H9 (cell line): ENCODE measurements at regions not wholly inside any gene's neighbourhood (a gene's known extent, or its start where the extent isn't known, plus 50 kb on each side); places are given as distances from the start of the nearest gene placed in this dataset.
"Not testable (repeated sequence)": the region's sequence is repeated elsewhere in the genome, so short reads cannot be mapped to it uniquely, and the experiment has no call there.

Source experiments
- DNase-seq: peaks from one replicate; pipeline ENCODE4 v3.0.0-alpha.2; 2017
- H2AFZ ChIP-seq: one replicate; pipeline ENCODE4 v1.6.1; 2013; ENCODE audit warnings: mild to moderate bottlenecking, low read length, control low read depth, moderate library complexity
- H2AK5ac ChIP-seq: 2 replicates; pipeline ENCODE4 v1.6.1; 2013; ENCODE audit warnings: low read length, control low read depth, mixed read lengths; ENCODE audit not compliant: insufficient read length
- H2BK120ac ChIP-seq: one replicate; pipeline ENCODE4 v1.6.1; 2013; ENCODE audit warnings: low read depth, mild to moderate bottlenecking, low read length, control low read depth, inconsistent platforms; ENCODE audit not compliant: poor library complexity, severe bottlenecking
- H2BK12ac ChIP-seq: 2 replicates; pipeline ENCODE4 v1.6.1; 2013; ENCODE audit warnings: low read length, control low read depth, mixed read lengths, low read depth; ENCODE audit not compliant: insufficient read length
- H2BK15ac ChIP-seq: 2 replicates; pipeline ENCODE4 v1.6.1; 2013; ENCODE audit warnings: low read depth, low read length, control low read depth
- H2BK20ac ChIP-seq: one replicate; pipeline ENCODE4 v1.6.1; 2013; ENCODE audit warnings: low read depth, mild to moderate bottlenecking, low read length, control low read depth, inconsistent platforms; ENCODE audit not compliant: poor library complexity, severe bottlenecking
- H2BK5ac ChIP-seq: 2 replicates; pipeline ENCODE4 v1.6.1; 2013; ENCODE audit warnings: low read length, control low read depth, mixed read lengths; ENCODE audit not compliant: insufficient read length
- H3K14ac ChIP-seq: 2 replicates; pipeline ENCODE4 v1.6.1; 2013; ENCODE audit warnings: low read length, control low read depth; ENCODE audit not compliant: insufficient read depth
- H3K18ac ChIP-seq: 2 replicates; pipeline ENCODE4 v1.6.1; 2013; ENCODE audit warnings: low read depth, mild to moderate bottlenecking, mixed read lengths, low read length, control low read depth; ENCODE audit not compliant: insufficient read length
- H3K23ac ChIP-seq: 2 replicates; pipeline ENCODE4 v1.6.1; 2013; ENCODE audit warnings: low read length, control low read depth, mixed read lengths, low read depth; ENCODE audit not compliant: insufficient read length
- H3K23me2 ChIP-seq: 2 replicates; pipeline ENCODE4 v1.6.1; 2013; ENCODE audit warnings: low read depth, mild to moderate bottlenecking, mixed read lengths, low read length, control low read depth; ENCODE audit not compliant: insufficient read length, poor library complexity, severe bottlenecking
- H3K27ac ChIP-seq: 2 replicates; pipeline ENCODE4 v1.5.1; 2013; ENCODE audit warnings: low read length, control low read depth, mixed read lengths, low read depth; ENCODE audit not compliant: insufficient read length
- H3K27me3 ChIP-seq: 2 replicates; pipeline ENCODE4 v1.6.1; 2013; ENCODE audit warnings: low read length, control low read depth, inconsistent platforms; ENCODE audit not compliant: insufficient read depth
- H3K4ac ChIP-seq: 2 replicates; pipeline ENCODE4 v1.6.1; 2013; ENCODE audit warnings: low read depth, mild to moderate bottlenecking, control low read depth, inconsistent platforms, low read length, moderate library complexity
- H3K4me1 ChIP-seq: 2 replicates; pipeline ENCODE4 v1.6.1; 2013; ENCODE audit warnings: low read length, control low read depth, inconsistent platforms; ENCODE audit not compliant: insufficient read depth
- H3K4me2 ChIP-seq: 2 replicates; pipeline ENCODE4 v1.6.1; 2013; ENCODE audit warnings: low read length, control low read depth, mixed read lengths; ENCODE audit not compliant: insufficient read length, insufficient read depth
- H3K56ac ChIP-seq: 2 replicates; pipeline ENCODE4 v1.6.1; 2013; ENCODE audit warnings: low read depth, mild to moderate bottlenecking, mixed read lengths, low read length, control low read depth; ENCODE audit not compliant: insufficient read length
- H3K79me1 ChIP-seq: 2 replicates; pipeline ENCODE4 v1.6.1; 2013; ENCODE audit warnings: low read depth, mild to moderate bottlenecking, moderate library complexity, low read length, control low read depth, inconsistent platforms; ENCODE audit not compliant: insufficient read depth, poor library complexity, severe bottlenecking
- H3K79me2 ChIP-seq: 2 replicates; pipeline ENCODE4 v1.6.1; 2013; ENCODE audit warnings: low read length, control low read depth, inconsistent platforms; ENCODE audit not compliant: insufficient read depth
- H3K9ac ChIP-seq: 2 replicates; pipeline ENCODE4 v1.6.1; 2013; ENCODE audit warnings: low read length, control low read depth, mixed read lengths; ENCODE audit not compliant: insufficient read length; ENCODE audit errors: extremely low read depth
- H3K9me3 ChIP-seq: one replicate; pipeline ENCODE4 v1.6.1; 2013; ENCODE audit warnings: low read depth, low read length, inconsistent platforms; ENCODE audit not compliant: control insufficient read depth
- H3T11ph ChIP-seq: one replicate; pipeline ENCODE4 v1.6.1; 2013; ENCODE audit warnings: mild to moderate bottlenecking, low read length, control low read depth, inconsistent platforms
- H4K20me1 ChIP-seq: one replicate; pipeline ENCODE4 v1.6.1; 2013; ENCODE audit not compliant: control insufficient read depth, insufficient read length, insufficient read depth
- H4K5ac ChIP-seq: 2 replicates; pipeline ENCODE4 v1.6.1; 2013; ENCODE audit warnings: low read depth, mild to moderate bottlenecking, mixed read lengths, low read length, control low read depth; ENCODE audit not compliant: insufficient read length
- H4K8ac ChIP-seq: replicated peaks from 2 replicates; pipeline ENCODE4 v1.6.1; 2013; ENCODE audit warnings: low read length, control low read depth, mixed read lengths, low read depth; ENCODE audit not compliant: insufficient read length
- H4K91ac ChIP-seq: 2 replicates; pipeline ENCODE4 v1.6.1; 2013; ENCODE audit warnings: low read depth, mild to moderate bottlenecking, moderate library complexity, mixed read lengths, low read length, control low read depth; ENCODE audit not compliant: insufficient read length
- H3K27ac Mint-ChIP-seq, 3 experiments: 2 replicates in 2 of 3; 3 replicates in 1 of 3; pipeline ENCODE4 v1.8.0; 2020 to 2021; ENCODE audit warnings: mixed read lengths in 3 of 3, mild to moderate bottlenecking in 1 of 3, moderate library complexity in 1 of 3
- H3K27me3 Mint-ChIP-seq: 2 replicates; pipeline ENCODE4 v1.8.0; 2021; ENCODE audit warnings: low read depth, mild to moderate bottlenecking, moderate library complexity, mixed read lengths
- H3K36me3 Mint-ChIP-seq, 3 experiments: 2 replicates in 2 of 3; 3 replicates in 1 of 3; pipeline ENCODE4 v1.8.0; 2020 to 2021; ENCODE audit warnings: low read depth in 3 of 3, mixed read lengths in 3 of 3; ENCODE audit not compliant: insufficient read depth in 1 of 3
- H3K4me1 Mint-ChIP-seq, 2 experiments: 2 replicates each; pipeline ENCODE4 v1.8.0; 2020; ENCODE audit warnings: mixed read lengths in 2 of 2
- H3K4me3 Mint-ChIP-seq, 2 experiments: 2 replicates in 1 of 2; 3 replicates in 1 of 2; pipeline ENCODE4 v1.8.0; 2020 to 2021; ENCODE audit warnings: mild to moderate bottlenecking in 2 of 2, mixed read lengths in 2 of 2, moderate library complexity in 1 of 2
- H3K9me3 Mint-ChIP-seq, 2 experiments: 2 replicates in 1 of 2; 3 replicates in 1 of 2; pipeline ENCODE4 v1.8.0; 2020; ENCODE audit warnings: mild to moderate bottlenecking in 2 of 2, mixed read lengths in 2 of 2, moderate library complexity in 1 of 2
- WGBS: extraction: QIAGEN DNeasy Blood & Tissue Kit; methylation state at CpG from one replicate; pipeline ENCODE4 v1.1.7; 2013; ENCODE audit warnings: missing lambda C conversion rate, low lambda C conversion rate, mixed read lengths; ENCODE audit not compliant: insufficient read length; ENCODE audit errors: extremely low coverage; 5-methylcytosine and 5-hydroxymethylcytosine counted together
- TF ChIP-seq, protein P1 (sequence below): fragments of 200-600 bp; sonication (generic); conservative IDR thresholded peaks from 3 replicates; pipeline ENCODE4 v1.8.0; 2021; ENCODE audit warnings: antibody characterized with exemption, mild to moderate bottlenecking

DNA sequence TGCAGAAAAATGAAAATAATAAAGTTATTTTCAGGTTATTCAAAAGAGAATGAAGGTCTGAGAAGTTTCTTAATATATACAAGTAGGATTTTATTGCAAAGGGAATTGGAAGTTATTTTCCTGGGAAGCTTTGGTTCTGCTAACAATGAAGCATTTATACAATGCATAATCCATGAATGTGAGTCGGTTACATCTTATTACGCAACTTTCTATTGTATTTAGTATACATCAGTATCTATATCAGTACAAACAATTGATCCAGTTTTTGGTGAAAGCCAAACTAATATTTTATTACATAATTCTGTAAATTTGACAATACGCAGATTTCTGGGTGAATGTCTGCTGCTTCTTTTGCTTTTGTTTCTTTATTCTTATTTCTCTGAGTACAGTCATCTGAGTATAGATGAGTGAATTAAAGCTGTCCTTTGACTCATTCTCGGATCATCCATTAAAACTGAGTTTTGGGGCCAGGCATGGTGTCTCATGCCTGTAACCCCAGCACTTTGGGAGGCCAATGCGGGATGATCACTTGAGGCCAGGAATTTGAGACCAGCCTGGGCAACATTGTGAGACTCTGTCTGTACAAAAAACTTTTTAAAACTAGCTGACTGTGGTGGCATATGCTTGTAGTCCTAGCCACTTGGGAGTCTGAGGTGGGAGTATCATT, 108.5 kb downstream of the SOCS6 start:
- Mint-ChIP-seq H3K36me3 (peaks cover 0 to 4% (median 1%) of the 10 kb centered on the region in 3 experiments; a peak in 1 of 7 replicates), H3K27ac (no peak overlapping the region), H3K9me3 (peaks cover 0 to 3% of the 10 kb centered on the region in 2 experiments; a peak in 1 of 5 replicates), H3K27me3 (no peaks in the 10 kb centered on the region; the same call in 1 of the 2 replicates), H3K4me1 (no peaks in the 10 kb centered on the region), H3K4me3 (no peak overlapping the region)
- Histone ChIP-seq H4K5ac (no peak overlapping the region), H3K56ac (no peak overlapping the region), H3K4me1 (no peaks in the 10 kb centered on the region), H3K23ac (no peak overlapping the region), H3K27me3 (no peaks in the 10 kb centered on the region), H4K8ac (no peak overlapping the region), H2BK12ac (no peak overlapping the region), H2BK15ac (no peak overlapping the region), H3K4me2 (no peak overlapping the region), H3K79me2 (no peaks in the 10 kb centered on the region), H3K14ac (no peak overlapping the region), H3K18ac (no peak overlapping the region), H3K4ac (no peak overlapping the region), H3T11ph (no peak overlapping the region), H3K9me3 (no peaks in the 10 kb centered on the region), H3K27ac (no peak overlapping the region), H3K9ac (no peak overlapping the region), H2AK5ac (no peak overlapping the region), H4K91ac (no peak overlapping the region), H2BK120ac (no peak overlapping the region), H2BK5ac (no peak overlapping the region), H2BK20ac (no peak overlapping the region), H2AFZ (no peak overlapping the region), H4K20me1 (no peaks in the 10 kb centered on the region), H3K79me1 (no peaks in the 10 kb centered on the region), H3K23me2 (no peaks in the 10 kb centered on the region)
- no CpG with 5 or more reads among the region's 5 CpGs for WGBS
- DNase-seq, result no peak
- TF ChIP-seq, protein P1, sequence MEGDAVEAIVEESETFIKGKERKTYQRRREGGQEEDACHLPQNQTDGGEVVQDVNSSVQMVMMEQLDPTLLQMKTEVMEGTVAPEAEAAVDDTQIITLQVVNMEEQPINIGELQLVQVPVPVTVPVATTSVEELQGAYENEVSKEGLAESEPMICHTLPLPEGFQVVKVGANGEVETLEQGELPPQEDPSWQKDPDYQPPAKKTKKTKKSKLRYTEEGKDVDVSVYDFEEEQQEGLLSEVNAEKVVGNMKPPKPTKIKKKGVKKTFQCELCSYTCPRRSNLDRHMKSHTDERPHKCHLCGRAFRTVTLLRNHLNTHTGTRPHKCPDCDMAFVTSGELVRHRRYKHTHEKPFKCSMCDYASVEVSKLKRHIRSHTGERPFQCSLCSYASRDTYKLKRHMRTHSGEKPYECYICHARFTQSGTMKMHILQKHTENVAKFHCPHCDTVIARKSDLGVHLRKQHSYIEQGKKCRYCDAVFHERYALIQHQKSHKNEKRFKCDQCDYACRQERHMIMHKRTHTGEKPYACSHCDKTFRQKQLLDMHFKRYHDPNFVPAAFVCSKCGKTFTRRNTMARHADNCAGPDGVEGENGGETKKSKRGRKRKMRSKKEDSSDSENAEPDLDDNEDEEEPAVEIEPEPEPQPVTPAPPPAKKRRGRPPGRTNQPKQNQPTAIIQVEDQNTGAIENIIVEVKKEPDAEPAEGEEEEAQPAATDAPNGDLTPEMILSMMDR, result no peak

DNA sequence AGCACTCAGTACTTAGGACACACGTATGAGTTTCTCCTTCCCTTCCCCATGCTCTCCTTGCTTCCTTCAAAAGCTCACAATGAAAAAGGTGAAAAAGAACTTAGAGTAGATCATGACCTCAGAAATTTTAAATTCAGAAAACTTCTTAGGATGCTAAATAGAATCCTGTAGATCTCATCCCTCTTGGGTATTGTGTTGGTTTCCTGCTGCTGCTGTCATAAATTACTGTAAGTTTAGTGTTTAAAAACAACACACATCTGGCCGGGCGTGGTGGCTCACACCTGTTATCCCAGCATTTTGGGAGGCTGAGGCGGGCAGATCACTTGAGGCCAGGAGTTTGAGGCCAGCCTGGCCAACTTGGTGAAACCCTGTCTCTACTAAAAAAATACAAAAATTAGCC, 106.9 kb downstream of the SOCS6 start:
- H3K9ac ChIP-seq, H4K5ac ChIP-seq, H2BK20ac ChIP-seq, H2AK5ac ChIP-seq, H4K20me1 ChIP-seq, H3K4me3 Mint-ChIP-seq, H4K8ac ChIP-seq, H2BK120ac ChIP-seq, H3K79me2 ChIP-seq, H3K79me1 ChIP-seq, H3K23me2 ChIP-seq, DNase-seq, H3K4ac ChIP-seq, H3K23ac ChIP-seq, H2BK5ac ChIP-seq, H3K27me3 Mint-ChIP-seq, H2BK15ac ChIP-seq, H3K18ac ChIP-seq, H3K27me3 ChIP-seq, H3K4me1 ChIP-seq, H3K14ac ChIP-seq, H3K27ac Mint-ChIP-seq, H3K36me3 Mint-ChIP-seq, H3T11ph ChIP-seq, H3K27ac ChIP-seq, H3K56ac ChIP-seq, H3K4me2 ChIP-seq, H3K9me3 Mint-ChIP-seq, H3K9me3 ChIP-seq, H3K4me1 Mint-ChIP-seq, H4K91ac ChIP-seq, H2BK12ac ChIP-seq, H2AFZ ChIP-seq: not testable (repeated sequence)
- no CpG with 5 or more reads among the region's 4 CpGs for WGBS
